OCI-LY1 (cell line): ENCODE measurements at regions not wholly inside any gene's neighbourhood (a gene's known extent, or its start where the extent isn't known, plus 50 kb on each side); places are given as distances from the start of the nearest gene placed in this dataset.

ENCODE experiments used
- H2AFZ ChIP-seq: fragments of 200-600 bp; sonication (generic), shearing (Covaris generic); 2 replicates; pipeline ENCODE4 v1.6.0; 2014; ENCODE audit warnings: antibody characterized with exemption, mild to moderate bottlenecking, low read length
- H3F3A ChIP-seq: fragments of 200-600 bp; sonication (generic), shearing (Covaris generic); 2 replicates; pipeline ENCODE4 v1.6.0; 2014; ENCODE audit warnings: mild to moderate bottlenecking, antibody characterized with exemption, low read length, moderate library complexity; ENCODE audit not compliant: insufficient read depth
- H3K27ac ChIP-seq: fragments of 200-600 bp; sonication (generic); 2 replicates; pipeline ENCODE4 v1.5.1; 2014; ENCODE audit warnings: low read length, mixed run types, mild to moderate bottlenecking, low read depth; ENCODE audit not compliant: poor library complexity, severe bottlenecking
- H3K27me3 ChIP-seq: fragments of 200-600 bp; sonication (generic); 2 replicates; pipeline ENCODE4 v1.6.0; 2014; ENCODE audit warnings: antibody characterized with exemption, mild to moderate bottlenecking, low read length, moderate library complexity; ENCODE audit not compliant: insufficient read depth
- H3K36me3 ChIP-seq: fragments of 200-600 bp; sonication (generic); 2 replicates; pipeline ENCODE4 v1.6.1; 2014; ENCODE audit warnings: mild to moderate bottlenecking, antibody characterized with exemption, low read length, moderate library complexity, mixed read lengths; ENCODE audit not compliant: insufficient read depth
- H3K4me1 ChIP-seq: fragments of 200-600 bp; sonication (generic); 2 replicates; pipeline ENCODE4 v1.5.1; 2014; ENCODE audit warnings: mild to moderate bottlenecking, low read length, moderate library complexity; ENCODE audit not compliant: insufficient read depth, severe bottlenecking
- H3K4me2 ChIP-seq: fragments of 200-600 bp; sonication (generic), shearing (Covaris generic); 2 replicates; pipeline ENCODE4 v1.6.1; 2014; ENCODE audit warnings: low read length
- H3K4me3 ChIP-seq: fragments of 200-600 bp; sonication (generic); 2 replicates; pipeline ENCODE4 v1.5.1; 2014; ENCODE audit warnings: low read length, low read depth, mild to moderate bottlenecking, mixed read lengths; ENCODE audit not compliant: poor library complexity, severe bottlenecking
- H3K79me2 ChIP-seq: fragments of 200-600 bp; shearing (Covaris generic); 2 replicates; pipeline ENCODE4 v1.6.1; 2016; ENCODE audit warnings: mixed run types, low read length, mixed read lengths; ENCODE audit not compliant: insufficient read depth
- H3K9ac ChIP-seq: fragments of 200-600 bp; sonication (generic), shearing (Covaris generic); 2 replicates; pipeline ENCODE4 v1.6.1; 2014; ENCODE audit warnings: mild to moderate bottlenecking, low read length, mixed read lengths
- H3K9me2 ChIP-seq: fragments of 200-600 bp; sonication (generic), shearing (Covaris generic); 2 replicates; pipeline ENCODE4 v1.6.1; 2014; ENCODE audit warnings: low read depth, mild to moderate bottlenecking, low read length, mixed read lengths
- H3K9me3 ChIP-seq: fragments of 200-600 bp; shearing (Covaris generic); 2 replicates; pipeline ENCODE4 v1.6.1; 2014; ENCODE audit warnings: low read length, mixed read lengths
- H4K20me1 ChIP-seq: fragments of 200-600 bp; sonication (generic), shearing (Covaris generic); 2 replicates; pipeline ENCODE4 v1.6.0; 2016; ENCODE audit warnings: mild to moderate bottlenecking, low read length; ENCODE audit not compliant: insufficient read depth
- EZH2 ChIP-seq: fragments of 200-600 bp; sonication (generic), shearing (Covaris generic); IDR thresholded peaks from 2 replicates; pipeline ENCODE4 v1.8.0; 2017; ENCODE audit warnings: borderline replicate concordance, mixed run types, mild to moderate bottlenecking, antibody characterized with exemption, low read length, moderate library complexity, mixed read lengths
- TF ChIP-seq, protein P1 (sequence below): fragments of 200-600 bp; sonication (generic), shearing (Covaris generic); IDR thresholded peaks from 2 replicates; pipeline ENCODE4 v1.5.1; 2017; ENCODE audit warnings: mild to moderate bottlenecking, antibody characterized with exemption, low read length, moderate library complexity, mixed read lengths

DNA sequence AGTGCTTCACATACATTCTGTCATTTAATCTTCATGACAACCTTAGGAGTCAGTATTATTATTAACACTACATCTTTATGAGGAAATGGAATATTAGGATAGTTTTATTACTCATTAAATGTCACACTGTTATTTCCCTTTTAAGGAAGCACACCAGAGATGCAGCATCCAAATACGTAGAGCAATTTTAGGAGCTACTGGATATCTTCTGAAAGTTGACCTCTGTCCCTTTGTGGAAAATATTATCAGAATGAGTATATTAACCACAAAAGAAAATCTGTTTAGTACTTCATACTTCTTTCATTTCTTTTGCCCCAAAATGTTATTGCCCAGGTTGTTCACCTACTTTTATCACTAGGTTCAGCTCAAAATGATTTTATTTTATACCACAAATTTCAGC lies 72.9 kb upstream of the APCDD1 start:
- Histone ChIP-seq H3K4me3 (no peak overlapping the region), H3K9ac (no peak overlapping the region), H3K27me3 (peaks cover 3% of the 10 kb centered on the region; the same call in 1 of the 2 replicates), H3K36me3 (no peaks in the 10 kb centered on the region), H3K79me2 (no peaks in the 10 kb centered on the region), H3K9me3 (no peaks in the 10 kb centered on the region), H3F3A (no peaks in the 10 kb centered on the region), H3K4me1 (no peaks in the 10 kb centered on the region), H3K4me2 (no peak overlapping the region), H3K27ac (no peak overlapping the region), H2AFZ (no peak overlapping the region), H3K9me2 (no peaks in the 10 kb centered on the region), H4K20me1 (no peaks in the 10 kb centered on the region)
- TF ChIP-seq, protein P1, sequence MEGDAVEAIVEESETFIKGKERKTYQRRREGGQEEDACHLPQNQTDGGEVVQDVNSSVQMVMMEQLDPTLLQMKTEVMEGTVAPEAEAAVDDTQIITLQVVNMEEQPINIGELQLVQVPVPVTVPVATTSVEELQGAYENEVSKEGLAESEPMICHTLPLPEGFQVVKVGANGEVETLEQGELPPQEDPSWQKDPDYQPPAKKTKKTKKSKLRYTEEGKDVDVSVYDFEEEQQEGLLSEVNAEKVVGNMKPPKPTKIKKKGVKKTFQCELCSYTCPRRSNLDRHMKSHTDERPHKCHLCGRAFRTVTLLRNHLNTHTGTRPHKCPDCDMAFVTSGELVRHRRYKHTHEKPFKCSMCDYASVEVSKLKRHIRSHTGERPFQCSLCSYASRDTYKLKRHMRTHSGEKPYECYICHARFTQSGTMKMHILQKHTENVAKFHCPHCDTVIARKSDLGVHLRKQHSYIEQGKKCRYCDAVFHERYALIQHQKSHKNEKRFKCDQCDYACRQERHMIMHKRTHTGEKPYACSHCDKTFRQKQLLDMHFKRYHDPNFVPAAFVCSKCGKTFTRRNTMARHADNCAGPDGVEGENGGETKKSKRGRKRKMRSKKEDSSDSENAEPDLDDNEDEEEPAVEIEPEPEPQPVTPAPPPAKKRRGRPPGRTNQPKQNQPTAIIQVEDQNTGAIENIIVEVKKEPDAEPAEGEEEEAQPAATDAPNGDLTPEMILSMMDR: no peak
- no peak for TF ChIP-seq EZH2

DNA sequence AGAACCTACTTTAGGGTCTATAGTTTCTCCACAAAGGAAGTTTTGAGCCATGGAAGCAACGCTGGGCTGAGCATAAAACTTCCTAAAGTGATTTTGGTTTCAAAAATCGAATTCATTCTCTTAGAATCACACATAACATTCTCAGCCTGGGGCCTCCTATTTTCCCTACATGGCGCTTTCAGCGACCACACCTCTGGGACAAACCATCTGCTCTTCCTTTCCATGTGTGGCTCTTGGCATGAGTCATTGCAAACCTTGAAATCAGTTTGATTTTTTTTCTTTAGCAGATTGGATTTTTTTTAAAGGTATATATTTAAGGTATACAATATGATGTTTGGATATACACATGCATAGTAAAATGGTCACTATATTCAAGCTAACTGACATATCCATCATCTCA lies 72.5 kb upstream of the APCDD1 start:
- Histone ChIP-seq H3K79me2 (no peaks in the 10 kb centered on the region), H2AFZ (no peak overlapping the region), H3K4me2 (no peak overlapping the region), H3K9me3 (no peaks in the 10 kb centered on the region), H3K9me2 (no peaks in the 10 kb centered on the region), H3F3A (no peaks in the 10 kb centered on the region), H4K20me1 (no peaks in the 10 kb centered on the region), H3K36me3 (no peaks in the 10 kb centered on the region), H3K27me3 (peaks cover 3% of the 10 kb centered on the region; the same call in 1 of the 2 replicates), H3K9ac (no peak overlapping the region), H3K27ac (no peak overlapping the region), H3K4me3 (no peak overlapping the region), H3K4me1 (no peaks in the 10 kb centered on the region)
- TF ChIP-seq EZH2: no peak
- TF ChIP-seq, protein P1: no peak

DNA sequence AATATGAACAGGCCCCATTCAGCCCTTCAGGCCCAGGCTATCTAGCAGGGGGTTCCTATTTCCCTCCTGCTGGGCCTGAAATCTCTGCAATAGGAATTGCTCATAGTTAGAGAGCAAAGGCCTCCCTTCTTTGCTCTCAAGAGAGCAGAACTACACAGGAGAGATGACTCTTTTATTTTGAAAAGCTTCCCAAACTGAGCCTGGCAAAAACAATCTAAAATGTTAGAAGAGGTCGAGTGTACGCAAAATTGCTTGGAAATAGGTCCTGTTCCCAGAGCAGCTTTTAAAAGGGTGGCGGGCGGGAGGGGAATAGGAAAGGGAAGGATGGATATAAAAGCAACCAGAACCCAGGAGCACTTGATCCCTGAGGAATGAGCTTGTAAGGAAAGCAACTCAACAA lies 68.4 kb upstream of the APCDD1 start:
- H3K9me3 ChIP-seq: no peaks in the 10 kb centered on the region
- no peaks in the 10 kb centered on the region for H3K9me2 ChIP-seq
- H3K4me2 ChIP-seq: no peak overlapping the region
- H2AFZ ChIP-seq: no peak overlapping the region
- H4K20me1 ChIP-seq: no peaks in the 10 kb centered on the region
- H3K27ac ChIP-seq: no peak overlapping the region
- H3F3A ChIP-seq: no peaks in the 10 kb centered on the region
- no peak for TF ChIP-seq EZH2
- TF ChIP-seq, protein P1: no peak
- H3K79me2 ChIP-seq: no peaks in the 10 kb centered on the region
- H3K4me3 ChIP-seq: no peak overlapping the region
- no peaks in the 10 kb centered on the region for H3K4me1 ChIP-seq
- H3K27me3 ChIP-seq: peaks cover 3% of the 10 kb centered on the region; the same call in 1 of the 2 replicates
- H3K36me3 ChIP-seq: no peaks in the 10 kb centered on the region
- no peak overlapping the region for H3K9ac ChIP-seq
